Prostate gland (tissue), 2 donors: ENCODE measurements at regions not wholly inside any gene's neighbourhood (a gene's known extent, or its start where the extent isn't known, plus 50 kb on each side); places are given as distances from the start of the nearest gene placed in this dataset.
"Not testable (repeated sequence)": the region's sequence is repeated elsewhere in the genome, so short reads cannot be mapped to it uniquely, and the experiment has no call there.

Experiments used
- CTCF ChIP-seq, 4 experiments: fragments of 200-600 bp in 2 of 4; fragments of 450-650 bp in 2 of 4; sonication (generic) in 2 of 4; IDR thresholded peaks; 1 replicate in 3 of 4; 2 replicates in 1 of 4; pipeline ENCODE4 v1.5.1; 2016 to 2019; ENCODE audit warnings: antibody characterized with exemption in 4 of 4, mild to moderate bottlenecking in 2 of 4, moderate library complexity in 2 of 4
- POLR2A ChIP-seq: fragments of 450-650 bp; IDR thresholded peaks from one replicate; pipeline ENCODE4 v1.6.1; 2016; ENCODE audit warnings: antibody characterized with exemption, mild to moderate bottlenecking

GRCh38 chr21:27887808-27888455, 921.0 kb upstream of the ADAMTS5 start:
- TF ChIP-seq POLR2A; CTCF (IDR thresholded peaks at IDR 0.05): not testable (repeated sequence)
